PC-9 (cell line): ENCODE measurements at regions not wholly inside any gene's neighbourhood (a gene's known extent, or its start where the extent isn't known, plus 50 kb on each side); places are given as distances from the start of the nearest gene placed in this dataset.

Experiments
- BruUV-seq: library from RNA; stranded (reverse); fragments of 400-500 nt; replicated peaks from 2 replicates; lab custom pipeline; 2021; lab: Mats Ljungman, UMichigan
- CTCF ChIA-PET: fragments of 300-600 bp; sonication (Branson Sonifier 250); formaldehyde crosslinking; loops from one replicate; lab custom pipeline; 2022; ENCODE audit warnings: antibody characterized with exemption; lab: Charles Lee
- POLR2A ChIA-PET: fragments of 300-600 bp; sonication (Branson Sonifier 250); formaldehyde crosslinking; loops from one replicate; lab custom pipeline; 2022; ENCODE audit warnings: antibody characterized with exemption; ENCODE audit not compliant: unreplicated experiment; lab: Charles Lee
- DNase-seq, 2 experiments: peaks; one replicate each; pipeline versions ENCODE4 v3.0.0 to v3.0.0-alpha.2; 2015 to 2022; ENCODE audit warnings: mixed read lengths in 1 of 2
- H2AFZ ChIP-seq: fragments of 200-600 bp; sonication (generic); 2 replicates; pipeline ENCODE4 v1.8.1; 2017; ENCODE audit warnings: antibody characterized with exemption
- H3F3A ChIP-seq: fragments of 200-600 bp; sonication (generic); 2 replicates; pipeline ENCODE4 v1.8.1; 2017; ENCODE audit warnings: antibody characterized with exemption, mild to moderate bottlenecking, low read depth; ENCODE audit not compliant: insufficient read depth
- H3K27ac ChIP-seq: fragments of 200-600 bp; sonication (generic); 2 replicates; pipeline ENCODE4 v1.6.1; 2016; ENCODE audit warnings: mixed run types
- H3K27me3 ChIP-seq: fragments of 200-600 bp; sonication (generic); 2 replicates; pipeline ENCODE4 v1.6.1; 2016; ENCODE audit warnings: low read depth, mixed run types; ENCODE audit not compliant: insufficient read depth
- H3K36me3 ChIP-seq: fragments of 200-600 bp; sonication (generic); 2 replicates; pipeline ENCODE4 v1.6.1; 2016; ENCODE audit warnings: low read depth, mixed run types
- H3K4me1 ChIP-seq: fragments of 200-600 bp; sonication (generic); replicated peaks from 2 replicates; pipeline ENCODE4 v1.6.1; 2016; ENCODE audit warnings: mixed run types; ENCODE audit not compliant: insufficient read depth
- H3K4me2 ChIP-seq: fragments of 200-600 bp; sonication (generic); 2 replicates; pipeline ENCODE4 v1.6.1; 2017; ENCODE audit warnings: mixed run types
- H3K4me3 ChIP-seq: fragments of 200-600 bp; sonication (generic); 2 replicates; pipeline ENCODE4 v1.6.1; 2016; ENCODE audit warnings: mixed run types
- H3K79me2 ChIP-seq: fragments of 200-600 bp; sonication (generic); 2 replicates; pipeline ENCODE4 v1.6.1; 2017; ENCODE audit warnings: low read depth, mixed run types
- H3K9me2 ChIP-seq: fragments of 200-600 bp; sonication (generic); 2 replicates; pipeline ENCODE4 v1.8.1; 2017; ENCODE audit warnings: mild to moderate bottlenecking; ENCODE audit not compliant: insufficient read depth
- H3K9me3 ChIP-seq: fragments of 200-600 bp; sonication (generic); 2 replicates; pipeline ENCODE4 v1.8.1; 2016; ENCODE audit warnings: low read depth; ENCODE audit not compliant: insufficient read depth
- H4K20me1 ChIP-seq: fragments of 200-600 bp; sonication (generic); 2 replicates; pipeline ENCODE4 v1.8.1; 2017; ENCODE audit not compliant: insufficient read depth
- CTCF ChIP-seq: fragments of 200-600 bp; sonication (generic); conservative IDR thresholded peaks from 2 replicates; pipeline ENCODE4 v1.6.1; 2017; ENCODE audit warnings: mixed run types, antibody characterized with exemption, mild to moderate bottlenecking, moderate library complexity
- EZH2 ChIP-seq: fragments of 200-600 bp; sonication (generic); IDR thresholded peaks from 2 replicates; pipeline ENCODE4 v1.8.0; 2017; ENCODE audit warnings: antibody characterized with exemption, low read depth
- intact Hi-C: fragments of 100-400 bp; cut with micrococcal nuclease; formaldehyde crosslinking; loops from one replicate; pipeline ENCODE4 v1.10.0; 2022; ENCODE audit not compliant: unreplicated experiment

- H3K4me2 ChIP-seq: no peak overlapping the region
- DNase-seq: no peak
- H3K9me2 ChIP-seq: 0 out of 2 replicates have a peak, but pooled peaks cover 3% of the 10 kb centered on the region
- no peaks in the 10 kb centered on the region for H3K27me3 ChIP-seq
- ChIA-PET POLR2A (no interaction called here), CTCF (no interaction called here)
- no peak for TF ChIP-seq EZH2
- no peak for TF ChIP-seq CTCF
- H3K4me3 ChIP-seq: no peak overlapping the region
- H3K9me3 ChIP-seq: no peaks in the 10 kb centered on the region
- intact Hi-C loops: no loop called here
- H3K4me1 ChIP-seq: no peaks in the 10 kb centered on the region
- no peaks in the 10 kb centered on the region for H3K36me3 ChIP-seq
- H3F3A ChIP-seq: no peaks in the 10 kb centered on the region
- no peak overlapping the region for H3K27ac ChIP-seq
- H3K79me2 ChIP-seq: no peaks in the 10 kb centered on the region
- BruUV-seq: no TSS peak
- H2AFZ ChIP-seq: no peak overlapping the region
- no peaks in the 10 kb centered on the region for H4K20me1 ChIP-seq
These were observed 1884.3 kb upstream of the PCDH20 start for GRCh38 chr13:63299866-63300394.

GRCh38 chr13:63297163-63297562 lies 1881.5 kb upstream of the PCDH20 start:
- DNase-seq: no peak
- Histone ChIP-seq H3K4me2 (no peak overlapping the region), H3K9me3 (no peaks in the 10 kb centered on the region), H3K27me3 (no peaks in the 10 kb centered on the region), H3K36me3 (no peaks in the 10 kb centered on the region), H2AFZ (no peak overlapping the region), H3K27ac (no peak overlapping the region), H3K4me3 (no peak overlapping the region), H4K20me1 (no peaks in the 10 kb centered on the region), H3F3A (no peaks in the 10 kb centered on the region), H3K4me1 (no peaks in the 10 kb centered on the region), H3K79me2 (no peaks in the 10 kb centered on the region), H3K9me2 (no peaks in the 10 kb centered on the region)
- no peak for TF ChIP-seq CTCF
- no peak for TF ChIP-seq EZH2
- BruUV-seq: no TSS peak
- intact Hi-C loops: no loop called here
- POLR2A ChIA-PET: no interaction called here
- CTCF ChIA-PET: no interaction called here

- TF ChIP-seq EZH2: no peak
- no peaks in the 10 kb centered on the region for H4K20me1 ChIP-seq
- H3K27ac ChIP-seq: no peak overlapping the region
- H3K4me2 ChIP-seq: no peak overlapping the region
- no peaks in the 10 kb centered on the region for H3K36me3 ChIP-seq
- H3K9me2 ChIP-seq: no peaks in the 10 kb centered on the region
- intact Hi-C loops: no loop called here
- no TSS peak for BruUV-seq
- no peaks in the 10 kb centered on the region for H3F3A ChIP-seq
- no peak overlapping the region for H3K4me3 ChIP-seq
- H3K4me1 ChIP-seq: no peaks in the 10 kb centered on the region
- CTCF ChIA-PET: no interaction called here
- H3K79me2 ChIP-seq: no peaks in the 10 kb centered on the region
- no peak for DNase-seq
- H3K9me3 ChIP-seq: no peaks in the 10 kb centered on the region
- POLR2A ChIA-PET: no interaction called here
- H2AFZ ChIP-seq: no peak overlapping the region
- no peaks in the 10 kb centered on the region for H3K27me3 ChIP-seq
These were observed 1876.1 kb upstream of the PCDH20 start for GRCh38 chr13:63291701-63292100.

GRCh38 chr13:63288576-63288975 lies 1872.9 kb upstream of the PCDH20 start:
- no peaks in the 10 kb centered on the region for H3F3A ChIP-seq
- H2AFZ ChIP-seq: no peak overlapping the region
- no peaks in the 10 kb centered on the region for H3K79me2 ChIP-seq
- no peaks in the 10 kb centered on the region for H3K36me3 ChIP-seq
- no peaks in the 10 kb centered on the region for H3K27me3 ChIP-seq
- BruUV-seq: no TSS peak
- H3K4me3 ChIP-seq: no peak overlapping the region
- POLR2A ChIA-PET: no interaction called here
- no peaks in the 10 kb centered on the region for H3K4me1 ChIP-seq
- TF ChIP-seq EZH2 (no peak), CTCF (no peak)
- no peaks in the 10 kb centered on the region for H3K9me2 ChIP-seq
- DNase-seq: no peak
- intact Hi-C loops: no loop called here
- no peaks in the 10 kb centered on the region for H3K9me3 ChIP-seq
- no peak overlapping the region for H3K27ac ChIP-seq
- CTCF ChIA-PET: no interaction called here
- no peak overlapping the region for H3K4me2 ChIP-seq
- no peaks in the 10 kb centered on the region for H4K20me1 ChIP-seq
